LHCN-M2 (cell line): ENCODE measurements at regions not wholly inside any gene's neighbourhood (a gene's known extent, or its start where the extent isn't known, plus 50 kb on each side); places are given as distances from the start of the nearest gene placed in this dataset.

Experiments
- DNase-seq: peaks from one replicate; pipeline ENCODE4 v3.0.0-alpha.2; 2012; ENCODE audit warnings: low read depth

GRCh38 chr13:34002141-34002540 lies 184.2 kb downstream of the RFC3 start:
- DNase-seq: no peak

- no peak for DNase-seq
Observed at GRCh38 chr13:34002924-34003323, 185.0 kb downstream of the RFC3 start.

GRCh38 chr13:34003656-34004055 lies 185.7 kb downstream of the RFC3 start:
- no peak for DNase-seq

- peak; percentile 68 for DNase-seq
Observed at GRCh38 chr13:34004676-34005075, 186.7 kb downstream of the RFC3 start.

- DNase-seq: no peak
Observed at GRCh38 chr13:34006011-34006410, 188.1 kb downstream of the RFC3 start.

- peak; percentile 70 for DNase-seq
Observed at GRCh38 chr13:34011552-34012085, 193.7 kb downstream of the RFC3 start.

- no peak for DNase-seq
Observed at GRCh38 chr13:34012382-34012781, 194.4 kb downstream of the RFC3 start.

- no peak for DNase-seq
Observed at GRCh38 chr13:34013061-34013460, 195.1 kb downstream of the RFC3 start.

GRCh38 chr13:34017231-34017630 lies 199.3 kb downstream of the RFC3 start:
- DNase-seq: no peak

GRCh38 chr13:34019870-34020269 lies 201.9 kb downstream of the RFC3 start:
- DNase-seq: peak; percentile 46

- DNase-seq: no peak
Observed at GRCh38 chr13:34020388-34020787, 202.4 kb downstream of the RFC3 start.

- no peak for DNase-seq
Observed at GRCh38 chr13:34021619-34022018, 203.7 kb downstream of the RFC3 start.

- peak; percentile 54 for DNase-seq
Observed at GRCh38 chr13:34025746-34026145, 207.8 kb downstream of the RFC3 start.

- DNase-seq: no peak
Observed at GRCh38 chr13:34026308-34026707, 208.4 kb downstream of the RFC3 start.

- DNase-seq: no peak
Observed at GRCh38 chr13:34028496-34029442, 210.8 kb downstream of the RFC3 start.

- DNase-seq: peak; percentile 74
Observed at GRCh38 chr13:34030782-34031181, 212.8 kb downstream of the RFC3 start.

GRCh38 chr13:34031610-34032009 lies 213.7 kb downstream of the RFC3 start:
- DNase-seq: no peak

GRCh38 chr13:34034411-34034810 lies 216.5 kb downstream of the RFC3 start:
- DNase-seq: no peak

GRCh38 chr13:34035178-34035577 lies 217.2 kb downstream of the RFC3 start:
- DNase-seq: no peak

- DNase-seq: peak; percentile 50
Observed at GRCh38 chr13:34035676-34036325, 217.9 kb downstream of the RFC3 start.

GRCh38 chr13:34037636-34038540 lies 219.9 kb downstream of the RFC3 start:
- DNase-seq: no peak
